Transverse colon (tissue), 4 donors: ENCODE measurements at regions not wholly inside any gene's neighbourhood (a gene's known extent, or its start where the extent isn't known, plus 50 kb on each side); places are given as distances from the start of the nearest gene placed in this dataset.

Experiments used
- DNase-seq: peaks from one replicate; pipeline ENCODE4 v3.0.0-alpha.2; 2019
- H3K27ac ChIP-seq, 4 donors: fragments of 200-600 bp; sonication (generic); 2 replicates each; pipeline ENCODE4 v1.5.1; 2016 to 2018; ENCODE audit warnings: inconsistent platforms in 4 of 4
- H3K27me3 ChIP-seq: fragments of 200-600 bp; sonication (generic); 2 replicates; pipeline ENCODE4 v1.5.1; 2017; ENCODE audit warnings: inconsistent platforms
- H3K36me3 ChIP-seq, 4 donors: fragments of 200-600 bp; sonication (generic); 2 replicates each; pipeline ENCODE4 v1.5.1; 2017 to 2019; ENCODE audit warnings: inconsistent platforms in 4 of 4
- H3K4me1 ChIP-seq, 4 donors: fragments of 200-600 bp; sonication (generic); 2 replicates each; pipeline ENCODE4 v1.5.1; 2017 to 2020; ENCODE audit warnings: inconsistent platforms in 4 of 4
- H3K4me3 ChIP-seq, 4 donors: fragments of 200-600 bp; sonication (generic); 1 replicate in 1 of 4; 2 replicates in 3 of 4; pipeline versions ENCODE4 v1.5.1 to v1.6.1; 2017 to 2019; ENCODE audit warnings: inconsistent platforms in 4 of 4
- H3K9me3 ChIP-seq, 2 donors: fragments of 200-600 bp; sonication (generic); 2 replicates each; pipeline ENCODE4 v1.5.1; 2017 to 2019; ENCODE audit warnings: inconsistent platforms in 2 of 2
- EP300 ChIP-seq: sonication (generic); formaldehyde crosslinking; IDR thresholded peaks from one replicate; pipeline ENCODE4 v1.6.1; 2017; ENCODE audit warnings: antibody characterized with exemption, low read depth
- POLR2A ChIP-seq: fragments of 450-650 bp; IDR thresholded peaks from one replicate; pipeline ENCODE4 v1.6.1; 2016; ENCODE audit warnings: antibody characterized with exemption, mild to moderate bottlenecking, moderate library complexity
- POLR2AphosphoS5 ChIP-seq, 3 donors: sonication (generic); formaldehyde crosslinking; IDR thresholded peaks; one replicate each; pipeline ENCODE4 v1.6.1; 2016; ENCODE audit warnings: antibody characterized with exemption in 3 of 3
- WGBS, 2 donors: methylation state at CpG; one replicate each; pipeline ENCODE4 v1.1.5; 2018; ENCODE audit warnings: low coverage in 1 of 2; 5-methylcytosine and 5-hydroxymethylcytosine counted together
- in situ Hi-C, 4 donors: fragments of 200-750 bp; cut with MboI; loops; one replicate each; pipeline versions ENCODE4 v1.15.0 to v1.15.1; 2017; ENCODE audit warnings: low sequenced_read_pairs in 3 of 4, low pct_ligation_motif_present in 1 of 4, low pct_unique_long_range_greater_than_20kb in 1 of 4
- intact Hi-C: fragments of 100-400 bp; cut with DNase I; formaldehyde crosslinking; loops from one replicate; pipeline ENCODE4 v1.15.1; 2023; ENCODE audit warnings: low total_unique reads
- TF ChIP-seq, protein P1 (sequence below), 5 experiments: fragments of 200-600 bp in 3 of 5; fragments of 450-650 bp in 2 of 5; sonication (generic) in 3 of 5; IDR thresholded peaks; 1 replicate in 2 of 5; 2 replicates in 3 of 5; pipeline ENCODE4 v1.5.1; 2016 to 2017; ENCODE audit warnings: antibody characterized with exemption in 5 of 5, inconsistent platforms in 3 of 5, mild to moderate bottlenecking in 2 of 5, moderate library complexity in 1 of 5

- in situ Hi-C loops, result no loop called here
- no peak for DNase-seq
- Histone ChIP-seq H3K36me3 (no peaks in the 10 kb centered on the region), H3K4me1 (no peaks in the 10 kb centered on the region), H3K9me3 (no peaks in the 10 kb centered on the region), H3K27ac (no peak overlapping the region), H3K4me3 (no peak overlapping the region), H3K27me3 (no peaks in the 10 kb centered on the region)
- intact Hi-C loops, result no loop called here
- TF ChIP-seq POLR2A (no peak), POLR2AphosphoS5 (IDR thresholded peaks at IDR 0.05) (no peak)
- 76 to 95% methylated on average over 4 of the region's 4 CpGs for WGBS, 2 donors
Observed at GRCh38 chr1:198887866-198888265, 249.0 kb downstream of the PTPRC start.

GRCh38 chr1:198888379-198888943 lies 249.6 kb downstream of the PTPRC start:
- WGBS, 2 donors, result 90 to 92% methylated on average over 3 of the region's 3 CpGs
- intact Hi-C loops (no loop called here), in situ Hi-C loops (no loop called here)
- Histone ChIP-seq H3K27ac (no peak overlapping the region), H3K4me1 (no peaks in the 10 kb centered on the region), H3K27me3 (no peaks in the 10 kb centered on the region), H3K4me3 (no peak overlapping the region), H3K9me3 (no peaks in the 10 kb centered on the region), H3K36me3 (no peaks in the 10 kb centered on the region)
- no peak for DNase-seq
- TF ChIP-seq POLR2AphosphoS5 (IDR thresholded peaks at IDR 0.05) (no peak), EP300 (no peak), POLR2A (no peak)
- TF ChIP-seq, protein P1, sequence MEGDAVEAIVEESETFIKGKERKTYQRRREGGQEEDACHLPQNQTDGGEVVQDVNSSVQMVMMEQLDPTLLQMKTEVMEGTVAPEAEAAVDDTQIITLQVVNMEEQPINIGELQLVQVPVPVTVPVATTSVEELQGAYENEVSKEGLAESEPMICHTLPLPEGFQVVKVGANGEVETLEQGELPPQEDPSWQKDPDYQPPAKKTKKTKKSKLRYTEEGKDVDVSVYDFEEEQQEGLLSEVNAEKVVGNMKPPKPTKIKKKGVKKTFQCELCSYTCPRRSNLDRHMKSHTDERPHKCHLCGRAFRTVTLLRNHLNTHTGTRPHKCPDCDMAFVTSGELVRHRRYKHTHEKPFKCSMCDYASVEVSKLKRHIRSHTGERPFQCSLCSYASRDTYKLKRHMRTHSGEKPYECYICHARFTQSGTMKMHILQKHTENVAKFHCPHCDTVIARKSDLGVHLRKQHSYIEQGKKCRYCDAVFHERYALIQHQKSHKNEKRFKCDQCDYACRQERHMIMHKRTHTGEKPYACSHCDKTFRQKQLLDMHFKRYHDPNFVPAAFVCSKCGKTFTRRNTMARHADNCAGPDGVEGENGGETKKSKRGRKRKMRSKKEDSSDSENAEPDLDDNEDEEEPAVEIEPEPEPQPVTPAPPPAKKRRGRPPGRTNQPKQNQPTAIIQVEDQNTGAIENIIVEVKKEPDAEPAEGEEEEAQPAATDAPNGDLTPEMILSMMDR (IDR thresholded peaks at IDR 0.05), result no peak

- WGBS, 2 donors, result 83 to 88% methylated on average over 1 of the region's 1 CpG
- no peak for TF ChIP-seq EP300
- TF ChIP-seq, protein P1 (IDR thresholded peaks at IDR 0.05), result no peak
- no peak for TF ChIP-seq POLR2A
- no peak for TF ChIP-seq POLR2AphosphoS5 (IDR thresholded peaks at IDR 0.05)
Observed at GRCh38 chr1:198889101-198889500, 250.3 kb downstream of the PTPRC start.

DNA sequence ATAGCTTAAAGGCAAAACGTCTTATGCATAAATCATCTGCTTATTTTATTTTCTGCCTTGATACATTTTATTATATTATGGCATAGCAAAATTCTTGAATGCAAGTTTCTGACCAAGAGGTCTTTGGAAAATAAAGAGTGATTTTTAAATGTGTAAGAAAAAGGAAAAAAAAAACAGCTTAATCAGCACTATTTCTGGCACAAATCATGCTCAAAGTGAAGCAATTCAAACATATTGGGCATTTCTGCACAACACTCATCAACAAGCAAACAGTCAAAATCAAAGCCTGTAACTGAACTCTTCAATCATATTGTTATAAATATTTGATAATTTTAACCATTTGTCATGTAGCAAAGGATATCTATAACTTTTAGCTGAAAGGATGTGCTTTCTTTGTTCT lies 250.9 kb downstream of the PTPRC start:
- H3K27me3 ChIP-seq, result no peaks in the 10 kb centered on the region
- no peak for TF ChIP-seq EP300
- no peak for TF ChIP-seq POLR2A
- no peak for TF ChIP-seq POLR2AphosphoS5 (IDR thresholded peaks at IDR 0.05)
- TF ChIP-seq, protein P1 (IDR thresholded peaks at IDR 0.05), result no peak
- intact Hi-C loops, result no loop called here

More at GRCh38 chr1:198889101-198889500, 250.3 kb downstream of the PTPRC start:
- H3K4me1 ChIP-seq, result no peaks in the 10 kb centered on the region
- in situ Hi-C loops, result no loop called here
- intact Hi-C loops, result no loop called here
- no peak for DNase-seq
- H3K36me3 ChIP-seq, result no peaks in the 10 kb centered on the region
- H3K27ac ChIP-seq, result no peak overlapping the region
- H3K9me3 ChIP-seq, result no peaks in the 10 kb centered on the region
- no peaks in the 10 kb centered on the region for H3K27me3 ChIP-seq
- no peak overlapping the region for H3K4me3 ChIP-seq

More for the DNA sequence above, 250.9 kb downstream of the PTPRC start:
- DNase-seq, result no peak
- Histone ChIP-seq H3K4me3 (no peak overlapping the region), H3K27ac (no peak overlapping the region), H3K36me3 (no peaks in the 10 kb centered on the region), H3K9me3 (no peaks in the 10 kb centered on the region), H3K4me1 (no peaks in the 10 kb centered on the region)
- in situ Hi-C loops, result no loop called here
- WGBS, 2 donors, result 75 to 81% methylated on average over 1 of the region's 1 CpG
